BJ (cell line): ENCODE measurements at regions not wholly inside any gene's neighbourhood (a gene's known extent, or its start where the extent isn't known, plus 50 kb on each side); places are given as distances from the start of the nearest gene placed in this dataset.

Source experiments
- CTCF ChIA-PET: fragments of 350-600 bp; formaldehyde crosslinking; extraction: SDS; loops from one replicate; lab custom pipeline; 2021; ENCODE audit warnings: antibody characterized with exemption, inconsistent platforms; lab: Yijun Ruan, JAX
- POLR2A ChIA-PET: fragments of 300-600 bp; sonication (Branson Sonifier 250); formaldehyde crosslinking; extraction: SDS; loops from one replicate; lab custom pipeline; 2021; ENCODE audit warnings: antibody characterized with exemption; lab: Charles Lee
- DNase-seq: peaks from one replicate; pipeline ENCODE4 v3.0.0-alpha.2; 2011; ENCODE audit warnings: low read depth
- H3K27me3 ChIP-seq: 2 replicates; pipeline ENCODE4 v1.6.0; 2011; ENCODE audit warnings: low read length; ENCODE audit not compliant: control insufficient read depth, insufficient read depth
- H3K36me3 ChIP-seq: 2 replicates; pipeline ENCODE4 v1.5.1; 2011; ENCODE audit warnings: low read length; ENCODE audit not compliant: control insufficient read depth, insufficient read depth
- H3K4me3 ChIP-seq: 2 replicates; pipeline ENCODE4 v1.5.1; 2011; ENCODE audit warnings: low read depth, mild to moderate bottlenecking, control low read depth, low read length
- CTCF ChIP-seq: IDR thresholded peaks from 2 replicates; pipeline ENCODE4 v1.5.1; 2011; ENCODE audit warnings: low read depth, mild to moderate bottlenecking, control low read depth, inconsistent platforms, low read length, moderate library complexity; ENCODE audit not compliant: insufficient read depth

GRCh38 chr15:75125935-75126334 is 75.7 kb upstream of the C15orf39 start:
- ChIA-PET CTCF (interaction anchor here (1.5 kb wide), 2 partner anchors 76 to 78 kb away, joined by 5 to 7 read pairs; partner anchors contain the start of gene C15orf39), POLR2A (no interaction called here)
- H3K27me3 ChIP-seq = peaks cover 2% of the 10 kb centered on the region; the same call in 1 of the 2 replicates
- no peak overlapping the region for H3K4me3 ChIP-seq
- no peaks in the 10 kb centered on the region for H3K36me3 ChIP-seq
- no peak for TF ChIP-seq CTCF
- DNase-seq = no peak

GRCh38 chr15:75126864-75127580 is 74.7 kb upstream of the C15orf39 start:
- POLR2A ChIA-PET = no interaction called here
- no peak for TF ChIP-seq CTCF
- no peak overlapping the region for H3K4me3 ChIP-seq
- CTCF ChIA-PET = interaction anchor here (1.0 kb wide), 1 partner anchor 12 kb away, joined by 3 read pairs; no protein-coding TSS in a partner anchor
- peaks cover 2% of the 10 kb centered on the region; the same call in 1 of the 2 replicates for H3K27me3 ChIP-seq
- H3K36me3 ChIP-seq = no peaks in the 10 kb centered on the region
- DNase-seq = no peak

GRCh38 chr15:75129788-75130187 is 71.9 kb upstream of the C15orf39 start:
- CTCF ChIA-PET = no interaction called here
- peaks cover 2% of the 10 kb centered on the region; the same call in 1 of the 2 replicates for H3K27me3 ChIP-seq
- no peak for DNase-seq
- H3K4me3 ChIP-seq = no peak overlapping the region
- H3K36me3 ChIP-seq = no peaks in the 10 kb centered on the region
- TF ChIP-seq CTCF = no peak
- POLR2A ChIA-PET = no interaction called here

DNA sequence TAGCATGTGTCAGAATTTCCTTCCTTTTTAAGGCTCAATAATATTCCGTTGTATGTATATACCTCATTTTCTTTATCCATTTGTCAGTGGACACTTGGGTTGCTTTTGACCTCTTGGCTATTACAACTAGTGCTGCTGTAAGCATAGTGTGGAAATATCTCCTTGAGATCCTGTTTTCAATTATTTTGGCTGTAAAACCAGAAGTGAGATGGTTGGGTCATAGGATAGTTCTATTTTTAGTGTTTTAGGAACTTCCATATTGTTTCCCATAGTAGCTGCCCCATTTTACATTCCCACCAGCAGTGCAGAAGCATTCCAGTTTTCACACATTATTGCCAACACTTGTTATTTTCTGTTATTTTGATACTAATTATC is 70.4 kb upstream of the C15orf39 start:
- no peak for TF ChIP-seq CTCF
- Histone ChIP-seq H3K36me3 (no peaks in the 10 kb centered on the region), H3K4me3 (no peak overlapping the region), H3K27me3 (peaks cover 3% of the 10 kb centered on the region)
- ChIA-PET CTCF (interaction anchor here (1.4 kb wide), 1 partner anchor 15 kb away, joined by 6 read pairs; no protein-coding TSS in a partner anchor), POLR2A (no interaction called here)
- DNase-seq = no peak

DNA sequence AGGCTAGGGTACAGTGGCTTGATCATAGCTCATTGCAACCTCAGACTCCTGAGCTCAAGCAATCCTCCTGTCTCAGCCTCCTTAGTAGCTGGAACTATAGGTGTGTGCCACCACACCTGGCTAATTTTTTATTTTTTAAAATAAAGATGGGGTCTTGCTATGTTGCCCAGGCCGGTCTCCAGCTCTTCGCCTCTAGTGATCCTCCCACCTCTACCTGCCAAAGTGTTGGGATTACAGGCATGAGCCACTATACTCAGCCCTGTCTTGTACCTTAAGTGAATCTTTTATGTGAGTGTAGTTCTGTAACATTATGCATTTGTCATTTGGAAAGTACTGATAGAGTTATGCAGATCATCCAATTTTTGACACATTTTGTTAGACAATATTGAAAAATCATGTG is 66.9 kb upstream of the C15orf39 start:
- DNase-seq = no peak
- no peak for TF ChIP-seq CTCF
- ChIA-PET POLR2A (no interaction called here), CTCF (interaction anchor here (1.0 kb wide), 1 partner anchor 29 kb away, joined by 3 read pairs; no protein-coding TSS in a partner anchor)
- peaks cover 6% of the 10 kb centered on the region; the same call in 1 of the 2 replicates for H3K27me3 ChIP-seq
- H3K4me3 ChIP-seq = no peak overlapping the region
- H3K36me3 ChIP-seq = no peaks in the 10 kb centered on the region
